Astrocyte of the hippocampus (primary cell): ENCODE measurements at regions not wholly inside any gene's neighbourhood (a gene's known extent, or its start where the extent isn't known, plus 50 kb on each side); places are given as distances from the start of the nearest gene placed in this dataset.

Source experiments
- DNase-seq: peaks from one replicate; pipeline ENCODE4 v3.0.0; 2011; ENCODE audit warnings: low read depth, low spot score

DNA sequence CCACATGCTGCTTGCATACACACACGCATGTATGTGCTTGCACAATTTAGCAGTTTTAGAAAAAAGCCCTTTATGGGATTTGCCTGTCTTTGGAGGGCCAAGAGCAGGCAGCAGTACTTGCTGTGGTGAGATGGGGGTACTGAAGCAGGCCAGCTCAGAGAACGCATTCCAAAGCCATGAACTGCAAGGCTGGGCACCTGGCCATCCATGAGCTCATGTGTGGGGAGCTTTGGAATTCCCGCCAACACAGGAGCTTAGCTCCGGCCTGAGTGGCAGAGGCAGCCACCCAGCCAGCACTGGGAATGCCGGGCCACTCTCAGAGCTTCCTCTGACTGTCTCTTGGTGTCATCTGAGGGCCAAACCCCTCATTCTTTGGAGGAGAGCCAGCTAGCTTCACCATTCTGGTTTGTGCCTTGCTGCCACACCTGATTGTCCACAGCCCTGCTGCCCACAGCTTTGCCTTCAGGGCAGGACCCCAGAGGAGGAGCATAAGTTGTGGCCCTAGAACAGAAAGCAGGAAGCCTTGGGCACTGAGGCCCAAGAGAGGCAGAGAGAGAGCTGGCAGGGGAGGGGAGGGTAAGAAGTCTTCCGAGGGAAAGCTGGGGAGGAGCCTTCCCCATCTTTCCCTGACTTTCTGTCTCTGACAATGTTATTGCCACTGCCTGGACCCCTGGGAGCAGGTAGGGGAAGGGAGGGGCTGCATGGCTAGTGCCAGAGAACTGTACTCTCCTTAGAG is 92.1 kb upstream of the POU3F1 start:
- DNase-seq: peak; percentile 99

- DNase-seq: no peak
Observed at GRCh38 chr1:38137164-38137563, 90.6 kb upstream of the POU3F1 start.

DNA sequence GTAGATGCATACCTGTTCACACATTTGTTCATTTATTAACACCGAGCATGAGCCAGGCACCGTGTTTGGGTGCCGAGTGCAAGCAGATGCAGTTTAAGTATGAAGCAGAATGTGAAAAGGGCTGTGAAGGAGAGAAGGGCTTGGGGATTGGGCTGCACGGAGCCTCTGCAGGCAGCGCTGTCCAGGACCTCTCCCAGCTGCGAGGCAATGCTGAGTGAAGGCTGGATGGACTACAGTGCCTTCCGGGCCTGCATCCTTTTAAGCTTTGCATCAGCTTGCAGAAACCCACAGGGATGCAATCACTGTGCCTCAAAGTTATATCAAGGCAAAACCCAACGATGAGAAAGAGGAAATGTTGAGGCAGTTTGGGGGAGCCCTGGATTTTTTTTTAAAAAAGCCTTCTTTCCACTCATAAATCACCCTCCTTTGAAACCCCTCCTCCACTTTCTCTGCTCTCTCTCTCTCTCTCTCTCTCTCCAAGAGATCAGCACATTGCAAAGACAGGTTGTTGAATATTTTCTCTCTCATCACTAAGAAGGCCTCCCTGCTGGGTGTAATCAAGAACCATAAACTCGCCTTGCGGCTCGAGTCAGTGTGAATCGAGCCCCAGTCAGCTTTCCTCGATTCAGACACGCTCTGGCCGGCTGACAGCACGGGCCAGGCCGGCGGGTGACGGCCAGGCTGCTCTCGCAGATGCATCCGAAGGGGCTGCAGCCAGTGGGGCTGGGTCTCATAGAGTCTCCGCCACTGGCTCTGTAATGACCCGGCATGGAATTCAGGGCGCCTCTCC is 89.2 kb upstream of the POU3F1 start:
- DNase-seq: no peak

- peak; percentile 31 for DNase-seq
Observed at GRCh38 chr1:38134294-38134755, 87.7 kb upstream of the POU3F1 start.

DNA sequence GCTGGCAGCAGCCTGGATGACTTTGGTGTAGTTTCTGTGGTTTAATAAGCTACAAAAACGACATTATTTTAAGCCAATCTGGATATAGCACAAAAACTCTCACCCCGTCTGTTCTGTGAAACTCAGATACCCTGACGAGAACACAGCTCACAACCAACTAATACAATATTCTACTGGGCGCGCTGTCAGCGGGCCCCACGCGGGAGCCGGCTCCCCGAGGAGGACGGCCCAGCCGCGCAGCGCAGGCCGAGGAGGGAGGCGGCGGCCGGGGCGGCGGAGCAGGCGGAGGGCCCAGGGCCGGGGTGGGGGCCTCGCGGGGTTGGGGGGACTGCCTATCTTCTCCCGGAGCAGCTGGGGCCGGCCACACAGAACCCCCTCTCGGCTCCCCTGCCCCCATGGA is 87.2 kb upstream of the POU3F1 start:
- DNase-seq: no peak

GRCh38 chr1:38133304-38133703 is 86.7 kb upstream of the POU3F1 start:
- DNase-seq: no peak

DNA sequence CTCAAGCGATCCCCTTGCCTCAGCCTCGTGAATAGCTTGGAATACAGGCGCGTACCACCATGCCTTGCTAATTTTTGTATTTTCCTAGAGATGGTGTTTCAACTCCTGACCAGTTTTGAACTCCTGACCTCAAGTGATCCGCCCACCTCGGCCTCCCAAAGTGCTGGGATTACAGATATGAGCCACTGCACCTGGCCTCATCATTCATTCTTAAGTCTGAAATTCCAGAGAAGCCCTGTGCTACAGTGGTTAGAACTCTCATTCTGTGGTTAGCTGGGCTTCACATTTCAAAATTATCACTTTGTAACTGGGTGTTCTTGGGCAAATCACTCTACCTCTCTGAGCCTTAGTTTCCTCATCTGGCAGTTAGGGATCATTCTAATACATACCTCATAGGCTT is 86.1 kb upstream of the POU3F1 start:
- DNase-seq: no peak

GRCh38 chr1:38131024-38131585 is 84.5 kb upstream of the POU3F1 start:
- no peak for DNase-seq

- peak; percentile 42 for DNase-seq
Observed at GRCh38 chr1:38129971-38130370, 83.4 kb upstream of the POU3F1 start.

- no peak for DNase-seq
Observed at GRCh38 chr1:38129473-38129872, 82.9 kb upstream of the POU3F1 start.

DNA sequence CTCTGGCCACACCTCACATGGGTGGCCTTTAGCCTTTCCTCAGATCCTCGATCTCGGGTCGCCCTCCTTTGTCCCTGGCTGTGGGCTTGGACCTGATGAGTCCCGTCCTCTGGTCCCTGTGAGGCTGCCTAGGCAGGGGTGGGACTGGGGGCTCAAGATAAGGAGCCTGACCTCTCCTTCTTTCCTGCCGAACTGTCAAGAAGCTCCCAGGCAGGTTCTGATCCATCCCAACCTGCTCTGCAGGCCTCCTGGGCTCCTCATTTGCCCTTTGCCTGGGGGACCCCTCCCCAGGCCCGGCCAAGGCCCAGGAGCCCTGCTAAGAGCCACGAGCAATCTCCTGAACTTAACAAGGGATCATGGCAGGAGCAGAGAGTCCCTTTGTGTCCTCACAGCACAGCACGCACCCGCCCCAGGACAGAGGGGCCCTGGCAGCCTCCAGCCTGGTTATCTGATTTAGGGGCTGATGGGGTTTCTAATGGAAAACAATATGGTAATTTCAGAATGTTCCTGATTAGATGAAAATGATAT is 82.4 kb upstream of the POU3F1 start:
- DNase-seq: no peak

DNA sequence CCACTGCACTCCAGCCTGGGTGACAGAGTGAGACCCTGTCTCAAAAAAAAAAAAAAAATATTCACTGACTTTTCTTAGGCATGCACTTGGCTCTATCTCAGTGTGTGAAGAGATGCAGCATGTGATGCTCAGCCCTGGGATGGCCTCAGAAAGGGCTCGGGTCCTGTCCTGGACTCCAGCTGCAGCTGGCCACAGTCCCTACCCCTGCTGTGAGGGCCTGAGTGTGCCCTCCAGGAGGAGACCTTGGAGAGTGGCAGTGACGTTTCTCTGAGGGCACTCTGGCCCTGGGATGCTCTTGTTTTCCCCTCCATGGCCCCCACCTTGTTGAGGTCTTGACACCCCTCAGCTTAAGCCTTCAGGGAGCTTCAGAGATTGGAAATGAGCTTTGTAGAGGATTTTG is 81.9 kb upstream of the POU3F1 start:
- DNase-seq: no peak

GRCh38 chr1:38127428-38127827 is 80.8 kb upstream of the POU3F1 start:
- peak; percentile 52 for DNase-seq

- no peak for DNase-seq
Observed at GRCh38 chr1:38126970-38127369, 80.4 kb upstream of the POU3F1 start.

DNA sequence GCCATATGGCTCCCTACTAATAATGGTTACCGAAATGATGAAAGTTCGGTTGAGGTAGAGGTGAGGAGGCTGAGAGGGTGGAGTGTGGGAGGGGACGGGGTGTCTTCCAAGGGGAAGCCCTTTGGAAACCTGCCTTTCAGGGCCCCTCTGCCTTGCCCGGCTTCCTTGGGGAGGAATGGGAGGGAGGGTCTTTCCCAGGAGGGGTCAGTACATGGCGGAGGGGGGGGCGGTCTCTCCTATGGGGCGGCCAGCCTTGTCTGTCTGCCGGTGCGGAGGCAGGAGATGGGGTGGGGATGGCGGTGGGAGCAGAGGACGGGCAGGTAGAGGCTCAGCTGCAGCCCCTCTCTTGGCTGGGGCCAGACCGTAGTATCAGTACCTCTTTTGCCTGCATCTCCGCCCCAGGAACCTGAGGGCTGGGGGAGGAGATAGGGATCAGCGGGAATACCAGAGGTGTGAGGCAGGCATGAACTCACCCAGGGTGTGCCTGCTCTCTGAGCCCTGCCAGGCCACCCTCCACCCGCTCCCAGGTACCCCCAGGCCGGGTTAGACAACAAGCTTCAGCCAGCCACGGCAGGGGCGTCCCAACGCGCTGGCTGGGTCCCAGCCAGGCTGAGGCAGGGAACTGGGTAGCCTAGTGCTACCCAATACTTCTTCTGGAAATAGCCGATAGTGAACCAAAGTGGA is 79.4 kb upstream of the POU3F1 start:
- DNase-seq: no peak

GRCh38 chr1:38125016-38125415 is 78.4 kb upstream of the POU3F1 start:
- DNase-seq: no peak

GRCh38 chr1:38123356-38124135 is 77.0 kb upstream of the POU3F1 start:
- peak; percentile 51 for DNase-seq

DNA sequence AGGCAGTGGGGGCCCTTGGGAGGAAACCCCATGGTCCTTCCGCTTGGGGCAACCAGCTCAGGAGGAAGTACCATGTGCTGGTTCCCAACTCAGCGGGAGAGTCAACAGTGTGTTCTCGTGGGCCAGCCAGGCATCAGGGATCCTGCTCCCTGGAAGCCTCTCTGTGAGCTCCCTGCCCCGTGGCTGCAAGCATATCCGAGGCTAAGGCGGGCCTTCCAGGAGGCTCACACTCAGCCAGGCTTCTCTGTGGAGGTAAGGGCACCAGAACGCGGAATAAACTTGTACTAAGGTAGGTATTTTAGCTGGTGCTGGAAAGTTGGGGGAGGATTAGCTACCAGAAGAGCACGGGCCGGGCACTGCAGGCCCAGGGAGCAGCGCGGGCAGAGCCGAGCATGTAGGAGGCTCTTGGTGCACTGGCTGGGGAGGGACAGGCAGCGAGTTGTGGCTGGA is 74.7 kb upstream of the POU3F1 start:
- no peak for DNase-seq

GRCh38 chr1:38120552-38121230 is 74.1 kb upstream of the POU3F1 start:
- no peak for DNase-seq

GRCh38 chr1:38118976-38119375 is 72.4 kb upstream of the POU3F1 start:
- no peak for DNase-seq
